Fibroblast of the conjunctiva (primary cell): ENCODE measurements at regions not wholly inside any gene's neighbourhood (a gene's known extent, or its start where the extent isn't known, plus 50 kb on each side); places are given as distances from the start of the nearest gene placed in this dataset.

ENCODE experiments used
- DNase-seq: peaks from one replicate; pipeline ENCODE4 v3.0.0-alpha.2; 2010; ENCODE audit warnings: low read depth

DNA sequence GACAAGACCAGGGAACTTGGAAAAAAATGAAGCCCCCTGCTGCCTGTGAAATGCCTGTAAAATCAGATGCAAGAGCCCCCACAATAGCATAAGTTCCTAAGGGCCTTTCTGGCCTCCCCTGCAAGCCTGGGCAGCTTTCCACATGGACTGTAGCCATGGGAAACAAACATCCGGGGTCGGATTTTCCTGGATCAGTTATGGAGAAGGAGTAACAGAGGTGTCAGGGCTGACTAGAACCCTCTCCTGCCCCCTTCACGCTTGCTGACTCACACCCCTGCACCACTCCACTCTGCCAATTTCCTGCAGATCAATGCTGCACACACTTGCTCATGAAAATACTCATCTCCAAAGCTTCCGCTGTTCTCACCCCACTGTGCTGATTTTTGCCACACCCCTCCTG lies 258.6 kb downstream of the CBLN1 start:
- DNase-seq: no peak

DNA sequence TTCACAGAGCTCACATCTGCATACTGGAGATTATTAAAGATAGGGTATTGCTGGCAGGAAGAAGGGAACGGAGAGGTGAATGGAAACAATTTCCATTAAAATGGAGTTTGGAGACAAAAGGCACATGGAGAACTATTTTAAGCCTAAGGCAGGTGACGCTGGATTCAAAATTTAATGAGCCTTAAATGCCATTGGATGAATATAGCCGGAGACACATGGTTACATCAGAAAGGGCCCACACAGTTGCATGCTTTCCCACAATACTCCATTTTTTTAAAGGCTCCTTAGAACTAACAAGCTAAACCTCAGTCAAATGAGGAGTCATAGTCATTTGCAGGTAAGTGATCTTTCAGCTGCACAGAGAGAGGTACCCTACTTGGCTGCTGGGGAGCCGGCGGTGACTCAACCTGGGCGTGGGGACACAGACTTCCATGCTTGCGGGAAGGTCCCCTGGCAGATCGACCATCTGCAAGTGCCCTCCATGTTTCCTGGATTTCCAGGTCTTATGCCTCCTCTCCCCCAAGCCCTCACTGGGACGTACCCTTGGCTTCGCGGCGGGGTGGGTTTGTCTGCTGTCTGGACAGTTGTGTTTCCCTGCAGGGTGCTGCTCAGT lies 259.2 kb downstream of the CBLN1 start:
- no peak for DNase-seq

DNA sequence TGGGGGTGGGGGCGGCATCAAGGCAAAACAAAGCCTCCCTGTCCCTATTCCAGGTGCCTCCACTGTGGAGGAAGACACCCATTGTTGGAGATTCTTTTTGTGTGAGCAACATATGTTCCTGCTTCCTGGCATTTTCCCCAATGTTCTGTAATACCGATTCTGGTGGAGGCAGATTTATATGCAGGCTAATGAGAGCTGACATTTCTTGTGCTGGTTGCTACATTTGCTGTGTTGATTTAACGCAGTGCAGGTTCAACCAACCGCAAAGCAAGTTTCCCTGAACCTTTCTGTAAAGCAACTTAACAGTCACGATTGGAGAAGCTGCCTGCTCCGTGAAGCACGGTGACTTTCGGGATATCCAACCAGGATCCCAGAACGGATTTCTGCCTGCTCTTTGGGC lies 260.5 kb downstream of the CBLN1 start:
- DNase-seq: no peak

DNA sequence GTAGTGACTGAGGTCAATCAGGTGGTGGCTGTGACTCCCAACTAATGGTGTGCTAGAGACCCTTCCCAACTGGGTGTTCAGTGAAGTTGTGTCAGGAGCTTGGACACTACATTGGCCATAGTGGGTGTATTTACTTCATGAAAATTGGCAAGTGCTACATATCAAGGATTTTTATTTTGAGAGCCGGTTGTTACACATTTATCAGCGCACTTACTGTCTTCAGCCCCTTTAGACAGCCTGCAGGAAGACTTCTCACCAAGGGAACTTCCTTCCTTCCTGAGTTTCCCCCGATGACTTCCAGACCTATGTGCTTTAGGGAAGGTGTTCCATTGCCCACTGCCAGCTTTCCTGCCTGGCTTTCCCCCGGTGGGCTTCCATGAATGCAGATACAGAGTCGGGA lies 261.2 kb downstream of the CBLN1 start:
- no peak for DNase-seq

DNA sequence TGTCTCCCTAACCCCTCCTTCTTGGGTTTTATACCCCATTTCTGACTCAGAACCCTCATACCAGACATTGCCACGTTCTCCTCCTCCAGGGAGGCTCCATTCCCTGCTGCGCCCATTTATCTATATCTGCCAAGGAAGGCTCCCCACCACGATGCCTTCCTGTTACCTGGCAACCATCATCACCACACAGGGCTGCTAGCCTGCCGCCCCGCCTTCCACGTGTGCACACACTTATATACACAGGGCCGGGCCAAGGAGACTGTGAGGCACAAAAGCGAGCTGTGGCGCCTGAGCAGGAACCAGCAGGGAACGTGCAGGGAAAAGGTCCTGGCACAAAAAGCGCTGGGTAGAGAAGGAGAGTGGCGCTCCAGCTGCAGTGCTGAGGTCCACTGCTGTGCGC lies 261.8 kb downstream of the CBLN1 start:
- no peak for DNase-seq

DNA sequence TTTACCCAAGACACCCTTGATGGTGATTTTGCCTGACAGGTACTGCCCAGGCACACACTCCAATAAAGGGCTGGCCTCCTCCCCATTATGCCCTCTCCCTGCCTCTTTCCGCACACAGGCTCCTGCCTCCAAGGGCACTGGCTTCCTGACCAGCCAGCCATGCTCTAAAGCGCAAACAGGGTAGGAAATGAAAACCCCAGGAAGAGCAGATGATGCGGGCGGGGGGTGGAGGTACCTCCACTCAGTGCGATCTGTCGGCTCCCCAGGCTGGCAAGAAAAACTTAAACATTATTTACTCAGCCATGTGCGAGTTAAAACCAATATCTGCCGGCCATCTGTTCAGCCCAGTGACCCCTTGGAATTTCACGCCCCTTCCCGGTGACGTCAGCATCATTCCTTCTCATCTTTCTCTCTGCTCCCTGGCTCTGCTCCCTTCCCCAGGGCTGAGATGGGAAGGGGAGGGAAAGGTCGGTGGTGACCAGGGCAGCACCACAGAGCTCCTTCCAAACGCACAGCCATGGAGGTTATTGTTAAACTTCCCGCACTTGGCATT lies 262.5 kb downstream of the CBLN1 start:
- no peak for DNase-seq

DNA sequence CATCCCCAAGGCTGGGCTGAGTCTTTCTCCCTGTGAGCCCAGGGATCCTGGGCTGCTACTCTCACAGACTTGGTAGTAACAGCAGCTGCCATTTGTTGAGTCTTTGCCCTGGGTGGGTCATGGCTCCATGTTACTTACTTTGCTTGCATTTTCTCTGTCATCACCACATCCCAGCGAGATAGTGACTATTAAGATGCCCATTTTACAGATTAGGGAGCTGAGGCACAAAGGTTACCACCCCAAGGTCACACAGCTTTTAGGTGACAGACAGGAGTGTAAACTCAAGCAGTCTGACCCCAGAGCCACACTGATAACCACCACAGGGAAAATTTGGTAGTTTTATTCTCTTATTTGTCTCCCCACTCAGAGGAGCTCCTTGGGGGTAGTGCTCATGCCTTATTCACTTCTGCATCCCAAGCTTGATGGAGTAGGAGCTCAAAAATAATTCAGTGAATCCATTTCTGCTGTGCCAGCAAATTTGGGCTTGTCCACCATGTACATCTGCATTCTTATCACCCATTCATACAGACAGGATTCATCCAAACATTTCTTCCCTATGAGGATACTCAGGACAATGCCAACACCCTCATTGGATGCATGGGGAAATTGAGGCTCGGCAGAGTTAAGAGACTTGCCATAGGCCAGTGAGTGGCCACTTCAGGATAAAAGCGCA lies 263.2 kb downstream of the CBLN1 start:
- DNase-seq: no peak

DNA sequence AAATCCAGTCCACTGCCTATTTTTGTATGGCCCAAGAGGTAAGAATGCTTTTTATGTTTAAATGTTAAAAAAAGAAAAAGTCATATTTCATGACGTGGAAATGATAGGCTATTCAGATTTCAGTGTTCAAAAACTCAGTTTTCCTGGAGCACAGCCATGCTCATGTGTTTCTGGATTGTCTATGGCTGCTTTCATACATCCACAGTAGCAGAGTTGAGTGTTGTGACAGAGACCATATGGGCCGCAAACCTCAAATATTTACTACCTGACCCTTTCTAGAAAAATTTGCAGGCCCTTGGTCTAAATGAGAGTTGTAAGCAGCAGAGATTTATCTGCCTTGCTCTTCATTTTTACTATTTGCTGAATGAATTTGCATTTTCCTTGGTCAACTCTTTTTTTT lies 264.1 kb downstream of the CBLN1 start:
- DNase-seq: no peak

DNA sequence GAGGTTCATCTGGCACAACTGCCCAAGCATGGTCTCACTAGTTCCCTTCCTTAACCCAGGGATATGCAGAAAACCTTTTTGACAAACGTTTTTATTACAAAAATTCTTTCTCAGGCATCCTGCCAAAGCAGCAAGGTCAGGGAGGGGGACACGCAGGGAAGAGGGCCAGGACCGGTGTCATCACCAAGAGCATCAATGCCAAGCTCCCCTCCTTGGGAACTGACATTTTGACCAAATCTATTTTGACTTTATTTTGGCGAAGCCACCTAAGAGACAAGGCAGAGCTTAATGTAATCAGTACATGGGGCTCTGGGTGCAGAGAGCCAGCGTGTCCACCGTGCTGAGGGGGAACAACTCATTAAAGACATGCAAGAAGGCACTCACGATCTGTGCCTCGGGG lies 265.2 kb downstream of the CBLN1 start:
- DNase-seq: no peak

DNA sequence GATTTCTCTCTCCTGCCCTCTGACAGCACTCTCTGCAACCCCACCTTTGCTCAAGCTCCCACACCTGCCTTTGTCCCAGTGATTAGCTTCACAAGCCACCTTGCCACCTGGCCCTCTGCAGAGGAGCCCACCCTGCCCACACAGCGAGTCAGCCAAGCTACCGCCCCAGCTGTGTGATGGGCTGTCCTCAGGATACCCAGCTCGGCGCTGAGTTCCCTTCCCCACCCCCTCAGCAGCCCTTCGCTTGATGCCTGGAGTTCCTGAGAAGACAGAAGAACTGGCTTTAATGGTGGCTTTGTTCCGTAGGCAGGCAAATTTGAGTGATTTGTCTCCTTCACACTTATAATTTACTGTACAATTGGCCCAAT lies 266.4 kb downstream of the CBLN1 start:
- no peak for DNase-seq

DNA sequence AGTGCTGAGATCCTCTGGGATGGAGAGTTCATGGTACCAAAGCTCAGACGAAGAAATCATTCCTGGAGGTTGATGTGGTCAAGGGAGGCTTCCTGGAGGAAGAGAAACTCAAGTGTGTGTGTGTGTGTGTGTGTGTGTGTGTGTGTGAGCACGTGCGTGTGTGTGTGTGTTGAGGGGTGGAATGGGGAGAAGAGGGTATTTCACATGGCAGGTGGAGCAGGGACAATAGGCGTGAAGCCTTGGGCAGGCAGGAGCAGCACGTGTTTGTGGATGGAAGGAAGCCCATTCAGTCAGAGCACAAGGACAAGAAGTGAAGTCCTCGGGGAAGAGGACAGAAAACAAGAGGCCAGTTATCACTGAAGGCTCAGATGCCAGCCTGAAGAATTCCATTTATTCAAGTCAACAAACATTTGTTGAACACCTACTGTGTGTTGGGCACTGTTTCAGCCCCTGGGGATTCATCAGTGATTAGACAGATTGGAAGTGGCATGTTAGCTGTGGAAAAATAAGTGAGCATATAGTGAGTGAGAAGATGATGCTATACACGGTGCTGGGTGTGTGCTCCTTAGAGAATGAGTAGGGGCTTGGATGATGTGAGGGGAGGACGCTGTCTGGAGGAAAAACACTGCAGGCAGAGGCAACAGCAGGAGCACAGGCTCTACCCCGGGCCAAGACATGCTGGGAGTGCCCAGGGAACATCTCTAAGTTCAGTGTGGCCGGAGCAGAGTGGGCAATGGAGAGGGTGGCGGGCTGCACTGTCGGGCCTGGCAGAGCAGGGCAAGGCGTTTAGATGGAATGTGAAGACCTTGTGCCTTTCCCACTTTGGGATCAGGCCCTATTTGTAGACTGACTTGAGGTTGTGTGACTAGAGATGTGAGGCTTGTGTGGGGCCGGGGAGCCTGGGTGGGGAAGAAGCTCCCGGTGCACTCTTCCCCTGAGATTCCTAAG lies 267.1 kb downstream of the CBLN1 start:
- no peak for DNase-seq

DNA sequence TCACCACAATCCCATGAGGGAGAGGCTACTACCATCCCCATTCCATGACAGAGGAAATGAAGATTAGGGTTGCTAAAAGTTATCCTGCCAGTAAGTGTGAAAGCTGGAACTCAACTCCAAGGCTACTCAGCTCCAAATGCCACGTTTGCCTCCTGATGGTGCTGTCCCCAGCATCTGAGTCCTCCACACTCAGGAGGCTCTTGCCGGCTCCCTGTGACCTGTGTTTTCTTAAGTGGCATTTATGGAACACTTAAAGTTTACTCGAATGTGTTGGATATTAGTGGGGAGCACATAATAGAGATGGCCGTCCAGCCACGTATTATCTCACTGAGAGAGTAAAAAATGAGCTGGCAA lies 267.9 kb downstream of the CBLN1 start:
- no peak for DNase-seq

DNA sequence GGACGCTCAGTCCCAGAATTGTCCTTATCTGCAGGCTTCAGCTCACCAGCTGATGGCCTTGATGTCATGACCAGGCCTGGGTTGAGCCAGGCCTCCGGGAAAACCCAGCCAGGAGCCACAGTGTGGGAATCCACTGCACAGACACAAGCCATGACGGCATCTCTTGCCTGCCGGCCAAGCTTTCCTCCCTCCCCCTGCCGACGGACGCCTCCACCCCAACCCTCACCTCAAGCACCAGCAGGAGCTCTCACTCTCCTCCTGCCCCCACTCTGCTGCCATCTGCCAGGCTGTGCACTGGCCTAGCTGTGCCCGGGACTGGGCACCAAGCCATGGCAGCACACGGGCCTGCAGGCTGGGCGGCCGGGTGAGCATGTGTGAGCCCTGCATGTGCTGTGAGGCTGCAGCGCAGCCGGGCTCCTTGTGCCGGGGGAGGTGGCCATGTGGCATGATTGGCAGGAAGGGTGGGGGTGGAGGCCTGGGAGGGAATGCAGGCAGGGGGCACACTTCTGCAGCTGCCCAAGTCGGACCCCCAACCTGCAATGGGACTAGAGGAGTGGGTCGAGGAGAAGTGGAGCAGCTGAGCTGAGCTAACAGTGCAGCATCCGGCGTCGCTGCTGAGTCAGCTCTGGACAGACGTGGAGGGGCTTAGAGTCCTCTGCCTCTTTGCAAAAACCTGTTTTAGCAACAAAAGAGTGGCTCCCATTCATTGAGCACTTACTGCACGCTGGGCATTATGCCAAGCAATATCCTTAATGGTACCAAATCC lies 268.5 kb downstream of the CBLN1 start:
- DNase-seq: no peak

DNA sequence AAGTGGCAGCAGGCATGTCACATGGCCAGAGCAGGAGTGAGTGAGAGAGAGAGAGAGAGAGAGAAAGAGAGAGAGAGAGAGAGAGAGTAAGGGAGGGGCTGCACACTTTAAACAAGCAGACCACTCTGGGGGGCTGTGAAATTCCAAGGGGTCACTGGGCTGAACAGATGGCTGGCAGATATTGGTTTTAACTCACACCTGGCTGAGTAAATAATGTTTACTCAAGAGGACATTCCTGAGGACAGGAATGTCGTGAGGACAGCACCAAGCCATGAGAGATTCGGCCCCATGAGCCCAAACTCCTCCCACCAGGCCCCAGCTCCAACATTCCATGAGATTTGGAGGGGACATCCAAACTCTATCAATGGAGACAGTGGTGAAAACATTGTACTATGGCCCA lies 269.7 kb downstream of the CBLN1 start:
- no peak for DNase-seq

DNA sequence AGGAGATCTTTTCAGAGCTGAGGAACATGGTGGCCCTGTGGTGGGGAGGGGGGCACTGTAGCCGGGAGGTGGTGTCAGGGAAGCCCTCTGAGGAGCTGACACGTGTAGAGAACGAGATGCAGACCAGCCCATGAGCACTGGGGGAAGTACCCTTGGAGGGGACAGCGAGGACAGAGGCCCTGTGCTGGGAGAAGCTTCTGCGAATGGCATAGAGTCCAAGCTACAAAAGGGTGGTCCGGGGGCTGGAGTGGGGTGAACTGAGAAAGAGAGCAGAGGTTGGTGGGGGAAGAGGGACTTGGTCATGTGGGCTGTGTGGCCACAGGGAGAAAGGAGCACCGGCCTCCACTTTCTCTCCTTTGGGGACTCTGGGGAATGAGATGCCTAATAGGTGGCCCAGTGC lies 270.8 kb downstream of the CBLN1 start:
- DNase-seq: no peak

DNA sequence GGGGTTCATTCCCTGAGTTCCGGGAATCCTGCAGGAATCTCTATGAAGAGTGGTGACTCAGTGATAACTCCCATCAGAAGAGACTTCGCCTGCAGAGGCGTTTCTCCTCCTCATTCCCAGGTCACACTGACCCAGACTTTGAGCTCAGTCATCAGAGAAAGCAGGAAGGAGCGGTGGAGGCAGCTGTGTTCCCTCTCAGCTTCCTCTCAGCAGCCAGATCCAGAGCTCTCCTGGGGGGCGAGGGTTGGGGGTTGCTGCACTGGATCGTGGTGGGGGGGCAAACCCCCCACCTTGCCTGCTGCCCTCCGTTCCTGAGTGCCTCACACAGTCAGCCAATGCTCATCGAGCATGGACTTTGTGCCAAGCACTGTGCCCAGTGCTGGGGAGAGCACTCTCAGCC lies 271.2 kb downstream of the CBLN1 start:
- no peak for DNase-seq

DNA sequence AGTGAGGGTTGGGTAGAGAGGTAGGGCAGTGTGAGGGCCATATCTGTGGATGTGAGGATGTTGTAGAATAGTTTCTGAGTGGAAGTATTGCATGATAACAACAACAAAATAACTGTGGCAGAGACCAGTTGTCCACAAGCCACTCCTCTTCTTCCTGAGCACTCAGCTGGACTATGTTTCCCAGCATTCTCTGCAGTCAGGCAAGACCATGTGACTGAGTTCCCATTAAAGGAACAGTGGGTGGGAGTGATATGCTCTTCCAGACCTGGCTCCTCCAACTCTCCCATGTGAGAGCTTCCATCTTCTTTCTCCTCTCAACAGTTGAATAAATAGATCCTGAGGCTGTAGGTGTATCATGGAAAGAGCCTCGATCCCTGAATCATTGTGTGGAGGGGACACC lies 272.4 kb downstream of the CBLN1 start:
- DNase-seq: no peak

DNA sequence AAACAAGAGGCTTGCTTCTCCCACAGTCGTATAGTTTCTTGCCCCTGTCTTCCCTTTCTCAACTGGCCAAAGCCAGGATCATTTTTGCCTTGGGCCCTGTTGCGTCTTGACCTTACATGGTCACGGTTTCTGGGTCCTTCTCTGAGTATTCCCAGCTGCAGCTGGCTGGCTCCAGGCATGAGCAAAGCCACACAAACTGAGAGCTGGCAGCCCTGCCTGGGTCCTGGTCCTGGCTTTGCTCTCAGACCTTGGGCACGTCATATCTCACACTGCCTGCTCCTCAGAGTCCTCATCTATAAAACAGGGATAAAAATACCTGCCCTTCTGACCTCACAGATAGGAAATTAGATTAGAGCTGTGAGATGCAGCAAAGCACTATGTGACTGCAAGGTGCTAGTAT lies 277.6 kb downstream of the CBLN1 start:
- no peak for DNase-seq

DNA sequence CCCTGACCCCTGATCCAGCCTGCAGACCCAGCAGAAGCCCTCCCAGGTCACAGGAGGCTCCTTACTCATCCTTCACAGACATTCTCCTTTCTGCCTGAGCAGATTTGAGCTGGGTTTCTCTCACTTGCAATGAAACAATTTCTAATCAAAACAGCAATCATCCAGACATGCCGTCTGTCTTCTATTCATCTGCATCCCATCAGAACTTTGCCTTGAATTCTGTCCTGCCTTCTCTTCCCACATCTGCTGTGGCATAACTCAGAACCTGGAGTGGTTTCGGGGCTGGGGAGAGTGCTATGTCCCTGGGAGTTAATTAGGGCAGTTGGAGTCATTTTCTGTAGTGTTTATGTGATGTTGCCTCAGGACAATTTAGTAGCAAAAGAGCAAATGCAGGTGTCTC lies 278.6 kb downstream of the CBLN1 start:
- DNase-seq: no peak

DNA sequence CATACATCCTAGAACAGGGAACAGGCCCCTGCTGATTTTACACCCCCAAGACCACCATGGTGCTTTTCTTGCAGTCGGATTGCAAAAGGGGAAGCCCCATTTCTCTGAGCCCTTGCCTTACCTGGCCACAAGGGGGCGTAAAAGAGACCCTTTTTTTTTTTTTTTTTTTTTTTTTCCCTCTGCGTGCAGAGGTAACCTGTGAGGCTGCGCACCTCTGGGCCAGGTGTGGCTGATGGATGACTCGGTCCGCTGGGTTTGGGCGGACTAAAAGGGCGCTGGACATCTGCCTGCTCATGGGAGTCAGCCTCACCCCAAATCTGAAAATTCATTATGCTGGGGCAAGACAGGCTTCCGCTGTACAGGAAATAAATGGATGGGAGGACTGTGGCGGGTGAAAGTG lies 281.0 kb downstream of the CBLN1 start:
- no peak for DNase-seq

DNA sequence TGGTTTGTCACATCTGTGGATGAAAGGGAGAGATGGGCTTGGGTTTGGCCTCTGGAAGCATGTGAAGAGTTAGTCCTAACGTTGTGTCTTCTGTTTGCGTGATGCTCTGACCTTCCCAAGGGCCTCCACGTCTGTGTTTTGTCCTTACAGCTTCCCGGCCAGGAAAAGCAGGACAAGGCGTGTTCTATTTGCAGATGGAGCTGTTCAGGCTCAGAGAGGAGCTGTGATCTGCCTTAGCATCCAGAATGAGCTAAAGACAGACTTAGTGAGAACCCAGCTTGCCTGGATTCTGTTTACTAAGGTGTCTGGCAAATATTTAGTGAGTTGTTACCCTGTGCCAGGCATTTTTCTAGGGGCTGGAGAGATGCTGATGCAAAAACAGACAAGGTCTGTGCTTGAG lies 282.1 kb downstream of the CBLN1 start:
- no peak for DNase-seq

DNA sequence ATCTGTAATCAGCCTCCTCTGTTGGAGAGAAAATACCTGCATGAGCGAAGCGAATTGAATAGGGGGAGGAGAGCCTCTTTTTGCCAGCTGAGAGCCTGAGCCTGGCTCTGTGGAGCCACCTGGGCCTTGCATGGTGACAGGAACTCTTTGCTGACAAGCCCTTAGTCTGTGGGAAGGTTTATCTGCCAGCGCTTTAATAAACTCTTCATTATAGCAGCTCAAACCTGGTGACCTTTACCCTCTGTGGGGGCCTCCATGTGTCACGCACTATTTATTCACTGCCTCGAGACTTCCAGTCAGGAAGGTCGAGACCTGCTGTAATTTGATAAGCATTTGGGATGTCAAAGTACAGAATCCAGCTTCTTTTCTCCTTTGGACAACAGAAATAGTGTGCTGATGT lies 282.6 kb downstream of the CBLN1 start:
- DNase-seq: no peak
